Heart left ventricle (tissue), 16 donors: ENCODE measurements at regions not wholly inside any gene's neighbourhood (a gene's known extent, or its start where the extent isn't known, plus 50 kb on each side); places are given as distances from the start of the nearest gene placed in this dataset.

Experiments used
- ATAC-seq, 4 donors: fragments of 200-7000 bp; cut with Tn5 transposase; one replicate each; pipeline ENCODE4 v1.9.1; 2020 to 2022; ENCODE audit warnings: moderate library complexity in 4 of 4, mild to moderate bottlenecking in 3 of 4, moderate number of reproducible peaks in 1 of 4
- DNase-seq, 5 donors: peaks; one replicate each; pipeline ENCODE4 v3.0.0-alpha.2; 2020
- H3K27ac ChIP-seq, 12 donors: fragments of 200-600 bp; sonication (generic) in 4 of 12; one replicate each; pipeline versions ENCODE4 v1.5.0 to v1.8.0; 2016 to 2022; ENCODE audit warnings: mild to moderate bottlenecking in 2 of 12
- H3K27me3 ChIP-seq, 9 donors: fragments of 200-600 bp; sonication (generic) in 2 of 9; one replicate each; pipeline versions ENCODE4 v1.5.1 to v1.8.0; 2016 to 2022; ENCODE audit warnings: mild to moderate bottlenecking in 3 of 9
- H3K36me3 ChIP-seq, 9 donors: fragments of 200-600 bp; sonication (generic) in 2 of 9; one replicate each; pipeline versions ENCODE4 v1.5.0 to v1.8.0; 2018 to 2022; ENCODE audit warnings: mild to moderate bottlenecking in 2 of 9
- H3K4me1 ChIP-seq, 12 donors: fragments of 200-600 bp; sonication (generic) in 4 of 12; one replicate each; pipeline versions ENCODE4 v1.5.0 to v1.8.0; 2016 to 2022; ENCODE audit warnings: mild to moderate bottlenecking in 3 of 12
- H3K4me3 ChIP-seq, 12 donors: fragments of 200-600 bp; sonication (generic) in 4 of 12; one replicate each; pipeline versions ENCODE4 v1.5.0 to v1.8.0; 2017 to 2022; ENCODE audit warnings: mild to moderate bottlenecking in 9 of 12, moderate library complexity in 4 of 12
- H3K9me3 ChIP-seq, 12 donors: fragments of 200-600 bp; sonication (generic) in 4 of 12; one replicate each; pipeline versions ENCODE4 v1.5.0 to v1.8.0; 2016 to 2022; ENCODE audit warnings: mild to moderate bottlenecking in 1 of 12
- POLR2A ChIP-seq, 2 donors: fragments of 450-650 bp; IDR thresholded peaks; one replicate each; pipeline ENCODE4 v1.6.1; 2017; ENCODE audit warnings: antibody characterized with exemption in 2 of 2, mild to moderate bottlenecking in 2 of 2, moderate library complexity in 2 of 2
- WGBS, 4 donors: extraction: QIAGEN DNeasy Blood & Tissue Kit in 2 of 4; methylation state at CpG; one replicate each; pipeline versions ENCODE4 v1.1.5 to v1.1.7; 2013 to 2018; 5-methylcytosine and 5-hydroxymethylcytosine counted together
- intact Hi-C, 10 donors: fragments of 100-400 bp; cut with DNase I; formaldehyde crosslinking; loops; one replicate each; pipeline versions ENCODE4 v1.11.1 to v1.14.2; 2022
- TF ChIP-seq, protein P1 (sequence below), 12 donors: fragments of 200-600 bp; sonication (generic) in 4 of 12; IDR thresholded peaks; one replicate each; pipeline versions ENCODE4 v1.5.0 to v1.8.0; 2018 to 2022; ENCODE audit warnings: antibody characterized with exemption in 12 of 12, mild to moderate bottlenecking in 5 of 12
- donor health status: ischemic (EF 13 %, LVEDD 7.1; RV severe dilation, severe dysfunction).
- donor health status: healthy with polysubstance abuse.
- donor health status: DM: no; HTN: yes; CAD: no.
- donor health status: DM: no; HTN: no; CAD: no.
- donor health status: ischemic (EF 25% LVEDD 6.9; RV normal size, moderate dysfunction).
- donor health status: ischemic (EF 25% LVEDD 5.7; RV mildly dilated, moderate dysfunction).
- donor health status: healthy.
- donor health status: DM: yes; HTN: yes; CAD: no.
- donor health status: ischemic (EF 35%, LVEDD 5.7; RV mildly dilated, moderate dysfunction).
- donor health status: nonischemic (EF 11% LVEDD 7.7; RV severe dilation, severe dysfunction).
- donor health status: DM: yes; HTN: yes; CAD: no.
- donor health status: PGD.
- donor health status: ischemic (EF 29% LVEDD 5.4; RV normal size, mild dysfunction).
- donor health status: nonischemic (EF 23%, LVEDD 6.1; RV moderate dilation, normal function).

DNA sequence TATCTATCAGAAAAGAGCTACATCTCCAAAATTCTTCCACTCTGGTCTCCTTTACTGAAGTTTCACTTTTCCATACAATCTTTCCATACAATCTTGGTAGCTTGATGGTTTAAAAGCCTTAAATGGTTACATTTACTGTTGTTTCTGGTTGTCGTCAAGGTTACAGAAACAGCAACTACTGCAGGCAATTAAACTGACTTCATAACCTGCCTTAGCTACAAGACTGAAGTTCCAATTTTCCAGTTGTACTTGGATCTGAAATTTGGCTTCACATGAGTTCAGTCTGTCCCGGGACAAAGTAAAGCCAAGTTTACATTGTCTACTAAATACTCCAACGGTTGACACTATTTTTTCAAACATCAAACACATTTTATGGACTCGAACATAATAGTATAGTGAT, 326.4 kb downstream of the ANKRD50 start:
- DNase-seq (no peak), ATAC-seq (peak in 1 of 4 donors; percentile 48)
- peak overlapping the region in 1 of 12 donors; percentile 1 for H3K27ac ChIP-seq
- TF ChIP-seq, protein P1, sequence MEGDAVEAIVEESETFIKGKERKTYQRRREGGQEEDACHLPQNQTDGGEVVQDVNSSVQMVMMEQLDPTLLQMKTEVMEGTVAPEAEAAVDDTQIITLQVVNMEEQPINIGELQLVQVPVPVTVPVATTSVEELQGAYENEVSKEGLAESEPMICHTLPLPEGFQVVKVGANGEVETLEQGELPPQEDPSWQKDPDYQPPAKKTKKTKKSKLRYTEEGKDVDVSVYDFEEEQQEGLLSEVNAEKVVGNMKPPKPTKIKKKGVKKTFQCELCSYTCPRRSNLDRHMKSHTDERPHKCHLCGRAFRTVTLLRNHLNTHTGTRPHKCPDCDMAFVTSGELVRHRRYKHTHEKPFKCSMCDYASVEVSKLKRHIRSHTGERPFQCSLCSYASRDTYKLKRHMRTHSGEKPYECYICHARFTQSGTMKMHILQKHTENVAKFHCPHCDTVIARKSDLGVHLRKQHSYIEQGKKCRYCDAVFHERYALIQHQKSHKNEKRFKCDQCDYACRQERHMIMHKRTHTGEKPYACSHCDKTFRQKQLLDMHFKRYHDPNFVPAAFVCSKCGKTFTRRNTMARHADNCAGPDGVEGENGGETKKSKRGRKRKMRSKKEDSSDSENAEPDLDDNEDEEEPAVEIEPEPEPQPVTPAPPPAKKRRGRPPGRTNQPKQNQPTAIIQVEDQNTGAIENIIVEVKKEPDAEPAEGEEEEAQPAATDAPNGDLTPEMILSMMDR (IDR thresholded peaks at IDR 0.05): no peak
- TF ChIP-seq POLR2A (IDR thresholded peaks at IDR 0.05): no peak
- intact Hi-C loops: no loop called here
- peak overlapping the region in 1 of 12 donors; percentile 14 for H3K4me3 ChIP-seq
- no peaks in the 10 kb centered on the region for H3K36me3 ChIP-seq
- H3K27me3 ChIP-seq: no peaks in the 10 kb centered on the region
- WGBS, 4 donors: 56 to 72% (median 66%) methylated on average over 4 of the region's 4 CpGs
- no peaks in the 10 kb centered on the region for H3K4me1 ChIP-seq
- H3K9me3 ChIP-seq: no peaks in the 10 kb centered on the region

DNA sequence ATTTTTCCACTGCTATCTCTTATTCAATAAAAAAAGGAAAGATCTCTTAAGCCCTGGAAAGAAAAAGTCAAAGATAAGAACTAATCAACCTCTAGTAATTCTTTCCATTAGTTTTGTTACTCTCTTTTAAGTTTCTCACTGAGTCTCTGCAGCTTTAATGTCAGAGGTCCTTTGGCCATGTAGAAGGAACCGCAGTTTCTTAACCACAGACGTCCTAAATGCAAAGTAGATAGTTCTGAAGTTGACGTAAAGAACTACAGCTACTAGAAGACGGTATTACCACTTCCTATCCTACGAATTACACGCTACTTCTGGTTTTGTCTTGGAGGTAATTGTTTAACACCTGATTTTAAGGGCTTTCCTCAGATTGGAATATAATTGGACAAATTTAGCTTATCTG, 325.9 kb downstream of the ANKRD50 start:
- 73 to 81% (median 78%) methylated on average over 6 of the region's 6 CpGs for WGBS, 4 donors
- Histone ChIP-seq H3K4me3 (peak overlapping the region in 1 of 12 donors; percentile 14), H3K9me3 (no peaks in the 10 kb centered on the region), H3K36me3 (no peaks in the 10 kb centered on the region), H3K4me1 (no peaks in the 10 kb centered on the region), H3K27me3 (no peaks in the 10 kb centered on the region), H3K27ac (peak overlapping the region in 1 of 12 donors; percentile 33)
- intact Hi-C loops: no loop called here
- TF ChIP-seq, protein P1 (IDR thresholded peaks at IDR 0.05): no peak
- TF ChIP-seq POLR2A (IDR thresholded peaks at IDR 0.05): no peak
- DNase-seq (no peak), ATAC-seq (peak in 1 of 4 donors; percentile 30)

DNA sequence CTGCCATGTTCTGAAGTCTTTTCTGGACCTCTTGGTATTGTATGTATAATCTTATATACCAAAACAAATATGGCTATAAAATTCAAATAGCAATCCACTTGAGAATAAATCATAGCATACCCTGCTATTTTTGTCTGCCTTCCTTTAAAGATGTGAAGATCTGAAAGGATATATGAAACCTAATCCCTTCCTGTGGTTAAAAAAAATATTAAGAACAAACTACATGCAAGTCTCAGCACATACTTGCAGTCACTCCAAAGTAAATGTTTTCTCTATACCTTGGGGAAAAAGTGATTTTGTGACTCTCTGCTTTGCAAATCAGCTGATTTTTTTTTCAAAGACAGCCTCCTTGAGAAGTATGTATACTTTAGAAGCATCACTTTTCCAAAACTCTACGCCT, 322.9 kb downstream of the ANKRD50 start:
- ATAC-seq (no peak), DNase-seq (no peak)
- TF ChIP-seq, protein P1 (IDR thresholded peaks at IDR 0.05): no peak
- 43 to 89% (median 86%) methylated on average over 1 of the region's 1 CpG for WGBS, 4 donors
- no peaks in the 10 kb centered on the region for H3K27me3 ChIP-seq
- no peaks in the 10 kb centered on the region for H3K4me1 ChIP-seq
- no peak overlapping the region for H3K27ac ChIP-seq
- H3K36me3 ChIP-seq: no peaks in the 10 kb centered on the region
- intact Hi-C loops: no loop called here
- H3K4me3 ChIP-seq: no peak overlapping the region
- no peaks in the 10 kb centered on the region for H3K9me3 ChIP-seq

DNA sequence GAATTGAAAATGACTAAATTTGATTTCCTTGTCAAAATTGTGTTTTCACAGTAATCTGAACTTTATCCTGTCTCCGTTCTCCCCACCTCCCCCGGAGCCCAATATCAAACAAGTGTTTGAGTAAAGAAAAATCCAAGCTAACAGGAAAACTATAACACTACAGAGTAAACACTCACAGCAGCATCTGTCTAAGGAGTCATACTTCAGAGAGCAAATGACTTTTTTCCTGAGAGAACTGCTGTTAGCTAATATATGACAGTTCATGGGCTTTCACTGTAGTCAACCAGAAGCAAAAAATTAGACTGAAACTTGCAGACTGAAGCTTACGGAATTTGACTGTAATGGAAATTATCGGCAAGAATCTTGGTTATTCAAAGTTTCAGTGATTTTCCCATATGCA, 321.7 kb downstream of the ANKRD50 start:
- DNase-seq: no peak
- no peaks in the 10 kb centered on the region for H3K9me3 ChIP-seq
- no peaks in the 10 kb centered on the region for H3K27me3 ChIP-seq
- no peaks in the 10 kb centered on the region for H3K4me1 ChIP-seq
- 75 to 89% (median 83%) methylated on average over 4 of the region's 4 CpGs for WGBS, 4 donors
- H3K36me3 ChIP-seq: no peaks in the 10 kb centered on the region
- no peak overlapping the region for H3K4me3 ChIP-seq
- TF ChIP-seq, protein P1 (IDR thresholded peaks at IDR 0.05): no peak
- no peak for TF ChIP-seq POLR2A (IDR thresholded peaks at IDR 0.05)
- no peak for ATAC-seq
- intact Hi-C loops: no loop called here
- no peak overlapping the region for H3K27ac ChIP-seq
